RWPE2 (cell line): ENCODE measurements at regions not wholly inside any gene's neighbourhood (a gene's known extent, or its start where the extent isn't known, plus 50 kb on each side); places are given as distances from the start of the nearest gene placed in this dataset.

Experiments
- ATAC-seq: fragments of 200-7000 bp; cut with Tn5 transposase; 3 replicates; pipeline ENCODE4 v1.9.1; 2021; ENCODE audit warnings: low read depth
- DNase-seq: peaks from one replicate; pipeline ENCODE4 v3.0.0-alpha.2; 2020; ENCODE audit warnings: low spot score
- H3K27ac ChIP-seq: fragments of 450-650 bp; 2 replicates; pipeline ENCODE4 v1.5.1; 2017; ENCODE audit warnings: mild to moderate bottlenecking; ENCODE audit not compliant: poor library complexity, severe bottlenecking
- H3K27me3 ChIP-seq: fragments of 250-450 bp; sonication (Bioruptor Pico); 2 replicates; pipeline ENCODE4 v1.5.1; 2021; ENCODE audit warnings: mild to moderate bottlenecking, moderate library complexity; ENCODE audit not compliant: insufficient read depth, poor library complexity, severe bottlenecking
- H3K36me3 ChIP-seq: fragments of 250-450 bp; sonication (Bioruptor Pico); 2 replicates; pipeline ENCODE4 v1.5.1; 2020; ENCODE audit warnings: low read depth, mild to moderate bottlenecking, moderate library complexity
- H3K4me1 ChIP-seq: fragments of 250-450 bp; sonication (Bioruptor Pico); 2 replicates; pipeline ENCODE4 v1.5.1; 2021; ENCODE audit warnings: mild to moderate bottlenecking, moderate library complexity; ENCODE audit not compliant: insufficient read depth, poor library complexity, severe bottlenecking
- H3K4me3 ChIP-seq: fragments of 250-450 bp; sonication (Bioruptor Pico); 2 replicates; pipeline ENCODE4 v1.5.1; 2021; ENCODE audit warnings: mild to moderate bottlenecking, moderate library complexity; ENCODE audit not compliant: severe bottlenecking
- H3K9me3 ChIP-seq: fragments of 250-450 bp; sonication (Bioruptor Pico); 2 replicates; pipeline ENCODE4 v1.5.1; 2021; ENCODE audit warnings: mild to moderate bottlenecking, moderate library complexity; ENCODE audit not compliant: severe bottlenecking
- CTCF ChIP-seq: fragments of 450-650 bp; IDR thresholded peaks from one replicate; pipeline ENCODE4 v1.5.1; 2017; ENCODE audit warnings: mild to moderate bottlenecking, moderate library complexity; ENCODE audit not compliant: poor library complexity, severe bottlenecking

- DNase-seq: no peak
- Histone ChIP-seq H3K4me1 (no peaks in the 10 kb centered on the region), H3K4me3 (no peak overlapping the region), H3K27ac (no peak overlapping the region), H3K27me3 (no peaks in the 10 kb centered on the region), H3K9me3 (no peaks in the 10 kb centered on the region), H3K36me3 (no peaks in the 10 kb centered on the region)
- ATAC-seq: no peak
- TF ChIP-seq CTCF: no peak
These were observed 383.0 kb upstream of the SLITRK1 start for GRCh38 chr13:84265257-84265764.

- no peaks in the 10 kb centered on the region for H3K27me3 ChIP-seq
- no peak for ATAC-seq
- no peak overlapping the region for H3K4me3 ChIP-seq
- no peak for DNase-seq
- no peaks in the 10 kb centered on the region for H3K9me3 ChIP-seq
- H3K27ac ChIP-seq: no peak overlapping the region
- no peaks in the 10 kb centered on the region for H3K36me3 ChIP-seq
- TF ChIP-seq CTCF: no peak
- no peaks in the 10 kb centered on the region for H3K4me1 ChIP-seq
These were observed 381.2 kb upstream of the SLITRK1 start for GRCh38 chr13:84263354-84264069.

GRCh38 chr13:84255226-84255797, 373.0 kb upstream of the SLITRK1 start:
- ATAC-seq: no peak
- DNase-seq: no peak
- Histone ChIP-seq H3K4me1 (no peaks in the 10 kb centered on the region), H3K27ac (no peak overlapping the region), H3K4me3 (no peak overlapping the region), H3K36me3 (no peaks in the 10 kb centered on the region), H3K9me3 (no peaks in the 10 kb centered on the region), H3K27me3 (no peaks in the 10 kb centered on the region)
- no peak for TF ChIP-seq CTCF

GRCh38 chr13:84249463-84249862, 367.2 kb upstream of the SLITRK1 start:
- no peaks in the 10 kb centered on the region for H3K4me1 ChIP-seq
- no peaks in the 10 kb centered on the region for H3K36me3 ChIP-seq
- H3K9me3 ChIP-seq: no peaks in the 10 kb centered on the region
- no peaks in the 10 kb centered on the region for H3K27me3 ChIP-seq
- H3K4me3 ChIP-seq: no peak overlapping the region
- no peak overlapping the region for H3K27ac ChIP-seq
- TF ChIP-seq CTCF: no peak
- no peak for DNase-seq
- ATAC-seq: no peak

- no peak for DNase-seq
These were observed 361.1 kb upstream of the SLITRK1 start for GRCh38 chr13:84243340-84243739.

More at GRCh38 chr13:84243340-84243739, 361.1 kb upstream of the SLITRK1 start:
- H3K36me3 ChIP-seq: no peaks in the 10 kb centered on the region
- no peaks in the 10 kb centered on the region for H3K9me3 ChIP-seq
- H3K4me3 ChIP-seq: no peak overlapping the region
- ATAC-seq: no peak
- no peak overlapping the region for H3K27ac ChIP-seq
- H3K4me1 ChIP-seq: no peaks in the 10 kb centered on the region
- no peaks in the 10 kb centered on the region for H3K27me3 ChIP-seq
- TF ChIP-seq CTCF: no peak
